OCI-LY7 (cell line): ENCODE measurements at regions not wholly inside any gene's neighbourhood (a gene's known extent, or its start where the extent isn't known, plus 50 kb on each side); places are given as distances from the start of the nearest gene placed in this dataset.
"Not testable (repeated sequence)": the region's sequence is repeated elsewhere in the genome, so short reads cannot be mapped to it uniquely, and the experiment has no call there.

ENCODE experiments used
- BruUV-seq: library from RNA; stranded (reverse); fragments of 400-500 nt; replicated peaks from 2 replicates; lab custom pipeline; 2021; lab: Mats Ljungman, UMichigan
- CTCF ChIA-PET: fragments of 300-600 bp; sonication (Branson Sonifier 250); formaldehyde crosslinking; loops from one replicate; lab custom pipeline; 2022; ENCODE audit warnings: antibody characterized with exemption; ENCODE audit not compliant: unreplicated experiment; lab: Charles Lee
- POLR2A ChIA-PET: fragments of 300-600 bp; sonication (Branson Sonifier 250); formaldehyde crosslinking; loops from one replicate; lab custom pipeline; 2022; ENCODE audit warnings: antibody characterized with exemption; lab: Charles Lee
- DNase-seq: peaks from one replicate; pipeline ENCODE4 v3.0.0-alpha.2; 2015; ENCODE audit warnings: low spot score
- H2AFZ ChIP-seq: fragments of 200-600 bp; sonication (generic), shearing (Covaris generic); 2 replicates; pipeline ENCODE4 v1.6.1; 2014; ENCODE audit warnings: mild to moderate bottlenecking, antibody characterized with exemption, low read length, moderate library complexity
- H3K27ac ChIP-seq: fragments of 200-600 bp; sonication (generic); 2 replicates; pipeline ENCODE4 v1.5.1; 2014; ENCODE audit warnings: mixed run types, low read depth, mild to moderate bottlenecking, moderate library complexity, low read length, inconsistent platforms; ENCODE audit not compliant: poor library complexity, severe bottlenecking
- H3K36me3 ChIP-seq: fragments of 200-600 bp; sonication (generic); 2 replicates; pipeline ENCODE4 v1.6.1; 2014; ENCODE audit warnings: mild to moderate bottlenecking, antibody characterized with exemption, low read length, moderate library complexity, mixed read lengths; ENCODE audit not compliant: insufficient read depth
- H3K4me1 ChIP-seq: fragments of 200-600 bp; sonication (generic); 2 replicates; pipeline ENCODE4 v1.5.1; 2014; ENCODE audit warnings: mild to moderate bottlenecking, low read length; ENCODE audit not compliant: insufficient read depth, poor library complexity, severe bottlenecking
- H3K4me2 ChIP-seq: fragments of 200-600 bp; sonication (generic); 2 replicates; pipeline ENCODE4 v1.6.1; 2014; ENCODE audit warnings: mild to moderate bottlenecking, low read length
- H3K4me3 ChIP-seq: fragments of 200-600 bp; sonication (generic); 2 replicates; pipeline ENCODE4 v1.5.1; 2014; ENCODE audit warnings: mild to moderate bottlenecking, low read depth, low read length; ENCODE audit not compliant: poor library complexity, severe bottlenecking
- H3K79me2 ChIP-seq: fragments of 200-600 bp; sonication (generic); 2 replicates; pipeline ENCODE4 v1.6.1; 2016; ENCODE audit warnings: low read depth, mild to moderate bottlenecking, low read length, moderate library complexity, mixed read lengths; ENCODE audit not compliant: insufficient read depth
- H3K9me2 ChIP-seq: fragments of 200-600 bp; sonication (generic); 2 replicates; pipeline ENCODE4 v1.6.1; 2016; ENCODE audit warnings: mild to moderate bottlenecking, low read length, mixed read lengths; ENCODE audit not compliant: insufficient read depth
- H3K9me3 ChIP-seq: fragments of 200-600 bp; sonication (generic); 2 replicates; pipeline ENCODE4 v1.6.1; 2014; ENCODE audit warnings: mild to moderate bottlenecking, mixed run types, low read length, mixed read lengths
- H4K20me1 ChIP-seq: fragments of 200-600 bp; sonication (generic); 2 replicates; pipeline ENCODE4 v1.6.1; 2014; ENCODE audit warnings: mild to moderate bottlenecking, antibody characterized with exemption, low read length, moderate library complexity, mixed read lengths; ENCODE audit not compliant: insufficient read depth
- CTCF ChIP-seq: fragments of 200-600 bp; sonication (generic); conservative IDR thresholded peaks from 2 replicates; pipeline ENCODE4 v1.5.1; 2014; ENCODE audit warnings: mild to moderate bottlenecking, antibody characterized with exemption, low read length, moderate library complexity, mixed read lengths
- EZH2phosphoT487 ChIP-seq: fragments of 200-600 bp; sonication (generic); IDR thresholded peaks from 2 replicates; pipeline ENCODE4 v1.6.1; 2018; ENCODE audit warnings: low read depth, borderline replicate concordance, mild to moderate bottlenecking, mixed run types, antibody characterized with exemption, low read length, moderate library complexity, mixed read lengths
- intact Hi-C: fragments of 100-400 bp; cut with micrococcal nuclease; formaldehyde crosslinking; loops from one replicate; pipeline ENCODE4 v1.10.0; 2022; ENCODE audit not compliant: unreplicated experiment

- no peaks in the 10 kb centered on the region for H3K79me2 ChIP-seq
- no peaks in the 10 kb centered on the region for H3K9me3 ChIP-seq
- H2AFZ ChIP-seq = no peak overlapping the region
- no peak for TF ChIP-seq CTCF
- TF ChIP-seq EZH2phosphoT487 = no peak
- H3K36me3 ChIP-seq = no peaks in the 10 kb centered on the region
- intact Hi-C loops = no loop called here
- no peak overlapping the region for H3K4me3 ChIP-seq
- H3K27ac ChIP-seq = no peak overlapping the region
- H4K20me1 ChIP-seq = no peaks in the 10 kb centered on the region
- ChIA-PET CTCF (no interaction called here), POLR2A (no interaction called here)
- no TSS peak for BruUV-seq
- H3K4me2 ChIP-seq = no peak overlapping the region
- no peak for DNase-seq
- no peaks in the 10 kb centered on the region for H3K9me2 ChIP-seq
- no peaks in the 10 kb centered on the region for H3K4me1 ChIP-seq
These were observed 281.0 kb upstream of the DEPDC1 start for GRCh38 chr1:68777851-68778250.

DNA sequence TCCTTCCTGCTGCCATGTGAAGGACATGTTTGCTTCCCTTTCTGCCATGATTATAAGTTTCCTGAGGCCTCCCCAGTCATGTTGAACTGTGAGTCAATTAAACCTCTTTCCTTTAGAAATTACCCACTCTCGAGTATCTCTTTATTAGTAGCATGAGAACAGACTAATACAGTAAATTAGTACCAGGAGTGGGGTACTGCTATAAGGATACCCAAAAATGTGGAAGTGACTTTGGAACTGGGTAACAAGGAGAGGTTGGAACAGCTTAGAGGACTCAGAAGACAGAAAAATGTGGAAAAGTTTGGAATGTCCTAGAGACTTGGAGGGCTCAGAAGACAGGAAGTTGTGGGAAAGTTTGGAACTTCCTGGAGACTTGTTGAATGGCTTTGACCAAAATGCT is 283.0 kb upstream of the DEPDC1 start:
- H4K20me1 ChIP-seq, CTCF ChIA-PET, H2AFZ ChIP-seq, H3K9me3 ChIP-seq, intact Hi-C loops, H3K4me2 ChIP-seq, H3K4me3 ChIP-seq, BruUV-seq, H3K27ac ChIP-seq, DNase-seq, H3K79me2 ChIP-seq, H3K36me3 ChIP-seq, H3K9me2 ChIP-seq, H3K4me1 ChIP-seq, POLR2A ChIA-PET: not testable (repeated sequence)

DNA sequence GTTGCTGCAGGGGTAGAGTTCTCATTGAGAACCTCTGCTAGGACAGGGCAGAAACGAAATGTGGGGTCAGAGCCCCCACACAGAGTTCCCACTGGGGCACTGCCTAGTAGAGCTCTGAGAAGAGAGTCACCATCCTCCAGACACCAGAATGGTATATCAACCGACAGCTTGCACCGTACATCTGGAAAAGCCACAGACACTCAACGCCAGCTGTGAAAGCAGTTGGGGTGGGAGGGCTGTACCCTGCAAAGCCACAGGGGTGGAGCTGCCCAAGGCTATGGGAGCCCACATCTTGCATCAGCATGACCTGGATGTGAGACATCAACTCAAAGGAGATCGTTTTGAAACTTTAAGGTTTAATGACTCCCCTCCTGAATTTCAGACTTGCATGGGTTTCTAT is 284.0 kb upstream of the DEPDC1 start:
- Histone ChIP-seq H4K20me1 (no peaks in the 10 kb centered on the region), H3K4me3 (no peak overlapping the region), H3K79me2 (no peaks in the 10 kb centered on the region), H3K4me1 (no peaks in the 10 kb centered on the region), H3K9me3 (no peaks in the 10 kb centered on the region), H3K27ac (no peak overlapping the region), H3K4me2 (no peak overlapping the region), H2AFZ (no peak overlapping the region), H3K9me2 (no peaks in the 10 kb centered on the region), H3K36me3 (no peaks in the 10 kb centered on the region)
- no TSS peak for BruUV-seq
- DNase-seq = no peak
- TF ChIP-seq EZH2phosphoT487 (no peak), CTCF (no peak)
- ChIA-PET CTCF (no interaction called here), POLR2A (no interaction called here)
- intact Hi-C loops = no loop called here
